ENCODE measurements at regions not wholly inside any gene's neighbourhood (a gene's known extent, or its start where the extent isn't known, plus 50 kb on each side); places are given as distances from the start of the nearest gene placed in this dataset.

- no peak for TF ChIP-seq CTCF (CRISPR knock-in tag; IDR thresholded peaks at IDR 0.05)
- no peak for TF ChIP-seq JUN (CRISPR knock-in tag; IDR thresholded peaks at IDR 0.05)
- no peak for TF ChIP-seq YEATS2 (CRISPR knock-in tag; IDR thresholded peaks at IDR 0.05; ENCODE audit: borderline replicate concordance)
- TF ChIP-seq KAT2B (IDR thresholded peaks at IDR 0.05; ENCODE audit: borderline replicate concordance, low read depth, low read length) = no peak
- no peak for TF ChIP-seq SP1 (IDR thresholded peaks at IDR 0.05)
- TF ChIP-seq SP1 (CRISPR knock-in tag; IDR thresholded peaks at IDR 0.05) = no peak
- no peak for TF ChIP-seq GLI4 (CRISPR knock-in tag; IDR thresholded peaks at IDR 0.05; ENCODE audit: borderline replicate concordance)
- TF ChIP-seq SP5 (CRISPR knock-in tag; IDR thresholded peaks at IDR 0.05; ENCODE audit: borderline replicate concordance, low read depth) = no peak
- no peak for TF ChIP-seq ZFP37 (CRISPR knock-in tag; IDR thresholded peaks at IDR 0.05; ENCODE audit: borderline replicate concordance)
- TF ChIP-seq ZNF274 (CRISPR knock-in tag; IDR thresholded peaks at IDR 0.05) = no peak
- TF ChIP-seq ZBTB7A (CRISPR knock-in tag; IDR thresholded peaks at IDR 0.05) = no peak
Observed at GRCh38 chr3:77707281-77707680, 667.4 kb downstream of the ROBO2 start.
